ENCODE measurements at regions not wholly inside any gene's neighbourhood (a gene's known extent, or its start where the extent isn't known, plus 50 kb on each side); places are given as distances from the start of the nearest gene placed in this dataset.
"Not testable (repeated sequence)": the region's sequence is repeated elsewhere in the genome, so short reads cannot be mapped to it uniquely, and the experiment has no call there.

DNA sequence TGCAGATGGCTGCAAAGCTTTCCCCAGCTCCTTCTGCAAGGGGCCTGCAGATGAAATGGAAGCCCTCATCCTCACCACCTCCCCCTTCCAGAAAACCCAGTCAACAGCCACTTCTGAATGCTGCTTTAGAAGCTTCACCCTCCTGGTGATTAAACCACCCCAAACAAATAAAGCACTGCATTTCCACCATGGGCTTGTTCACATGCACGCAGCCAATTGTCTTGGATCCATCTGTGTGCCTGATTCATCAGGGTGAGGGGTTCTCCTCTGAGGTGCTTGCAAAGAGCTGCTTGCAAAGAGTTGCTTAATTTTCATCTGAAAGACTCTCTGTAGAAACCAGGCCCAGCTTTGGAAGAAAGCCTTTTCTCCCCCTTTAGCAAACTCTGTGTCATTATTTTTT is 184.0 kb upstream of the OSBPL11 start:
- H3K27me3 ChIP-seq; ATAC-seq; H3K36me3 ChIP-seq; intact Hi-C loops (cut with DNase I); H3K4me3 ChIP-seq; DNase-seq; H3K27ac ChIP-seq; H3K9me3 ChIP-seq; H3K4me1 ChIP-seq: not testable (repeated sequence)
- WGBS, 4 donors, result 60 to 94% (median 69%) methylated on average over 1 of the region's 1 CpG

GRCh38 chr3:125779918-125780317 is 184.6 kb upstream of the OSBPL11 start:
- H3K9me3 ChIP-seq; intact Hi-C loops (cut with DNase I); ATAC-seq; H3K27ac ChIP-seq; H3K36me3 ChIP-seq; H3K4me1 ChIP-seq; DNase-seq; H3K4me3 ChIP-seq; H3K27me3 ChIP-seq: not testable (repeated sequence)
- WGBS, 4 donors, result 73 to 85% (median 82%) methylated on average over 5 of the region's 5 CpGs

- H3K4me1 ChIP-seq; H3K27ac ChIP-seq; H3K4me3 ChIP-seq; DNase-seq; ATAC-seq; H3K27me3 ChIP-seq; H3K9me3 ChIP-seq; H3K36me3 ChIP-seq; intact Hi-C loops (cut with DNase I): not testable (repeated sequence)
- WGBS, 4 donors, result 81 to 86% (median 83%) methylated on average over 2 of the region's 2 CpGs
Measured at GRCh38 chr3:125781678-125782077, 186.4 kb upstream of the OSBPL11 start.

GRCh38 chr3:125790312-125790711 is 178.7 kb upstream of the ROPN1B start:
- H3K4me3 ChIP-seq; H3K4me1 ChIP-seq; intact Hi-C loops (cut with DNase I); H3K36me3 ChIP-seq; DNase-seq; H3K27ac ChIP-seq; H3K27me3 ChIP-seq; H3K9me3 ChIP-seq; ATAC-seq: not testable (repeated sequence)
- 85 to 89% (median 87%) methylated on average over 3 of the region's 3 CpGs for WGBS, 4 donors

GRCh38 chr3:125791021-125791420 is 178.0 kb upstream of the ROPN1B start:
- WGBS, 4 donors, result 82 to 96% (median 93%) methylated on average over 1 of the region's 1 CpG
- H3K36me3 ChIP-seq; H3K4me3 ChIP-seq; H3K4me1 ChIP-seq; DNase-seq; H3K27ac ChIP-seq; H3K27me3 ChIP-seq; intact Hi-C loops (cut with DNase I); ATAC-seq; H3K9me3 ChIP-seq: not testable (repeated sequence)

DNA sequence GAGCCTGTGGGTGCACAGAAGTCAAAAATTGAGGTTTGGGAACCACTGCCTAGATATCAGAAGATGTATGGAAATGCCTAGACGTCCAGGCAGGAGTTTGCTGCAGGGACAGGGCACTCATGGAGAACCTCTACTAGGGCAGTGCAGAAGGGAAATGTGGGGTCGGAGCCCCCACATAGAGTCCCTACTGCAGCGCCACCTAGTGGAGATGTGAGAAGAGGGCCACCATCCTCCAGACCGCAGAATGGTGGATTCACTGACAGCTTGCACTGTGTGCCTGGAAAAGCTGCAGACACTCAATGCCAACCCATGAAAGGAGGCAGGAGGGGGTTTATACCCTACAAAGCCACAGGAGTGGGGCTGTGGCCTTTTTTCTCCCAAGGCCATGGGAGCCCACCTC is 159.0 kb upstream of the ROPN1B start:
- ATAC-seq; H3K4me1 ChIP-seq; H3K36me3 ChIP-seq; H3K27me3 ChIP-seq; H3K4me3 ChIP-seq; DNase-seq; intact Hi-C loops (cut with DNase I); H3K27ac ChIP-seq: not testable (repeated sequence)
- 54 to 68% (median 60%) methylated on average over 4 of the region's 4 CpGs for WGBS, 4 donors
- H3K9me3 ChIP-seq, result peaks cover 0 to 66% (median 20%) of the 10 kb centered on the region in 12 donors
- TF ChIP-seq, protein P1, sequence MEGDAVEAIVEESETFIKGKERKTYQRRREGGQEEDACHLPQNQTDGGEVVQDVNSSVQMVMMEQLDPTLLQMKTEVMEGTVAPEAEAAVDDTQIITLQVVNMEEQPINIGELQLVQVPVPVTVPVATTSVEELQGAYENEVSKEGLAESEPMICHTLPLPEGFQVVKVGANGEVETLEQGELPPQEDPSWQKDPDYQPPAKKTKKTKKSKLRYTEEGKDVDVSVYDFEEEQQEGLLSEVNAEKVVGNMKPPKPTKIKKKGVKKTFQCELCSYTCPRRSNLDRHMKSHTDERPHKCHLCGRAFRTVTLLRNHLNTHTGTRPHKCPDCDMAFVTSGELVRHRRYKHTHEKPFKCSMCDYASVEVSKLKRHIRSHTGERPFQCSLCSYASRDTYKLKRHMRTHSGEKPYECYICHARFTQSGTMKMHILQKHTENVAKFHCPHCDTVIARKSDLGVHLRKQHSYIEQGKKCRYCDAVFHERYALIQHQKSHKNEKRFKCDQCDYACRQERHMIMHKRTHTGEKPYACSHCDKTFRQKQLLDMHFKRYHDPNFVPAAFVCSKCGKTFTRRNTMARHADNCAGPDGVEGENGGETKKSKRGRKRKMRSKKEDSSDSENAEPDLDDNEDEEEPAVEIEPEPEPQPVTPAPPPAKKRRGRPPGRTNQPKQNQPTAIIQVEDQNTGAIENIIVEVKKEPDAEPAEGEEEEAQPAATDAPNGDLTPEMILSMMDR (IDR thresholded peaks at IDR 0.05), result peak in 1 of 12 donors; percentile 25

DNA sequence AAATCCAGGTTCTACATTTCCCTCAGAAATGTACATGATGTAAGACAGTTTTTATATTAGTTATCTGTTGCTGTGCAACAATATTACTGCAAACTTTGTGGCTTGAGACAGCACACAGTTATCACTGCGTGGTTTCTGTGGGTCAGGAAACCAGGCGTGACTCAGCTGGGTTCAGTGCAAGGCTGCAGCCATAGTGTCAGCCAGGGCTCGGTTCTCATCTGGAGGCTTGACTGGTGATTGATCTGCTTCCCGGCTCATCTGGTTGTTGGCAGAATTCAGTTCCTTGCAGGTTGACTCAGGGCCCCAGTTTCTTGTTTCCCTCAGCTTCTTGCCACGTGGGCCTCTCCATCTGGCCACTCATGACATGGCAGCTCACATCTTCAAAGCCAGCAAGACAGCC is 146.8 kb upstream of the ROPN1B start:
- 60 to 70% (median 62%) methylated on average over 5 of the region's 5 CpGs for WGBS, 4 donors

GRCh38 chr3:125831005-125831750 is 137.8 kb upstream of the ROPN1B start:
- DNase-seq; ATAC-seq; H3K36me3 ChIP-seq; H3K27me3 ChIP-seq; intact Hi-C loops (cut with DNase I); H3K4me3 ChIP-seq; H3K27ac ChIP-seq; H3K4me1 ChIP-seq: not testable (repeated sequence)
- 90 to 95% (median 92%) methylated on average over 2 of the region's 2 CpGs for WGBS, 4 donors
- peaks cover 0 to 20% (median 4%) of the 10 kb centered on the region in 12 donors for H3K9me3 ChIP-seq

More for the DNA sequence above, 146.8 kb upstream of the ROPN1B start:
- H3K4me1 ChIP-seq; H3K27ac ChIP-seq; DNase-seq; H3K9me3 ChIP-seq; intact Hi-C loops (cut with DNase I); H3K4me3 ChIP-seq; ATAC-seq; H3K27me3 ChIP-seq; H3K36me3 ChIP-seq: not testable (repeated sequence)

DNA sequence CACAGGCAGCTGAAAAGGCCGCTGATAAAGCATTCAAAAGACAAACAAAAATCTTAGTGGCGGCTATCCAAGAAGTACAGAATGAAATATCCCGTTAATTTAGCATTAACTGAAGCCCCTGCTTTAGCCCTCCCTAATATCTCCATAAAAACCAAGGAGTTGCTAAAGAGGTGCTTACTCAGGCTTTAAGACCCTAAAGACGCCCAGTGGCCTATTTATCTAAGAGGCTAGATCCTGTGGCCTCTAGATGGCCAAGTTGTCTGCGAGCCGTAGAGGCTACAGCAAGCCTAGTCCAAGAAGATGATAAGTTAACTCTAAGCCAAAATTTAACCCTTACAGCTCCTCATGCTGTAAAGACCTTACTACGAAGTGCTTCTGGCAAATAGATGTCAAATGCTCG is 133.4 kb upstream of the ROPN1B start:
- intact Hi-C loops (cut with DNase I); H3K4me1 ChIP-seq; H3K36me3 ChIP-seq; DNase-seq; ATAC-seq; H3K27me3 ChIP-seq; H3K9me3 ChIP-seq: not testable (repeated sequence)
- Histone ChIP-seq H3K27ac (peak overlapping the region in 1 of 12 donors; percentile 12), H3K4me3 (peak overlapping the region in 3 of 12 donors; percentile 6 to 22 (median 17))
- WGBS, 4 donors, result 40 to 59% (median 47%) methylated on average over 8 of the region's 8 CpGs

- ATAC-seq; H3K27me3 ChIP-seq; H3K27ac ChIP-seq; DNase-seq; H3K4me1 ChIP-seq; H3K9me3 ChIP-seq; intact Hi-C loops (cut with DNase I); H3K36me3 ChIP-seq: not testable (repeated sequence)
- H3K4me3 ChIP-seq, result peak overlapping the region in 3 of 12 donors; percentile 6 to 22 (median 17)
- WGBS, 4 donors, result 26 to 47% (median 37%) methylated on average over 11 of the region's 11 CpGs
Measured at GRCh38 chr3:125836011-125836551, 132.9 kb upstream of the ROPN1B start.

All from heart left ventricle (tissue), 16 donors.